Right lobe of liver (tissue), 4 donors: ENCODE measurements at regions not wholly inside any gene's neighbourhood (a gene's known extent, or its start where the extent isn't known, plus 50 kb on each side); places are given as distances from the start of the nearest gene placed in this dataset.

Experiments used
- POLR2A ChIP-seq: fragments of 450-650 bp; IDR thresholded peaks from one replicate; pipeline ENCODE4 v1.6.1; 2017; ENCODE audit warnings: antibody characterized with exemption, mild to moderate bottlenecking
- TF ChIP-seq, protein P1 (sequence below), 4 donors: fragments of 200-600 bp in 3 of 4; fragments of 450-650 bp in 1 of 4; IDR thresholded peaks; one replicate each; pipeline versions ENCODE4 v1.5.1 to v1.8.0; 2016 to 2022; ENCODE audit warnings: antibody characterized with exemption in 4 of 4, mild to moderate bottlenecking in 2 of 4
- donor health status: DM: no; HTN: no; CAD: no.
- donor health status: DM: no; HTN: no; CAD: no.
- donor health status: DM: no; HTN: yes; CAD: no.

DNA sequence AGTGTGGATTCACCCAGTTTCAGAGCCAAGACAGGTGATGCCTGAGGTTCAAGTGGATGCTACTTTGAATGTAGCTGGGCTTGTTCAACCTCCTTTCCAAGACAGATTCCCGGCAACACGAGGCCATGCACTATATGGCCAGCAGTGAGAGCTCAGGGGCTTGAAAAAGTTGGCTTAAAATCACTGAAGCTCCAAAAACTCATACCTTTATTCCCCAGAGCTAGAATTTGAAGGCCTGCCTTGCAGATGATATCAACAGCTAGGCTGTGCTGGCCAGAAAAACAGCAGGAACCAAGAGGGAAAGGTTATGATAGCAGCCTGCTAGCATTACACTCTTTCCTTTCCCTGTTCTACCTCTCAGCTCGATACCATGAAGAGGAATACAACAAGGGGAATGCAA, 120.2 kb upstream of the DAB2 start:
- no peak for TF ChIP-seq POLR2A
- TF ChIP-seq, protein P1, sequence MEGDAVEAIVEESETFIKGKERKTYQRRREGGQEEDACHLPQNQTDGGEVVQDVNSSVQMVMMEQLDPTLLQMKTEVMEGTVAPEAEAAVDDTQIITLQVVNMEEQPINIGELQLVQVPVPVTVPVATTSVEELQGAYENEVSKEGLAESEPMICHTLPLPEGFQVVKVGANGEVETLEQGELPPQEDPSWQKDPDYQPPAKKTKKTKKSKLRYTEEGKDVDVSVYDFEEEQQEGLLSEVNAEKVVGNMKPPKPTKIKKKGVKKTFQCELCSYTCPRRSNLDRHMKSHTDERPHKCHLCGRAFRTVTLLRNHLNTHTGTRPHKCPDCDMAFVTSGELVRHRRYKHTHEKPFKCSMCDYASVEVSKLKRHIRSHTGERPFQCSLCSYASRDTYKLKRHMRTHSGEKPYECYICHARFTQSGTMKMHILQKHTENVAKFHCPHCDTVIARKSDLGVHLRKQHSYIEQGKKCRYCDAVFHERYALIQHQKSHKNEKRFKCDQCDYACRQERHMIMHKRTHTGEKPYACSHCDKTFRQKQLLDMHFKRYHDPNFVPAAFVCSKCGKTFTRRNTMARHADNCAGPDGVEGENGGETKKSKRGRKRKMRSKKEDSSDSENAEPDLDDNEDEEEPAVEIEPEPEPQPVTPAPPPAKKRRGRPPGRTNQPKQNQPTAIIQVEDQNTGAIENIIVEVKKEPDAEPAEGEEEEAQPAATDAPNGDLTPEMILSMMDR (IDR thresholded peaks at IDR 0.05), result no peak
